ENCODE measurements at regions not wholly inside any gene's neighbourhood (a gene's known extent, or its start where the extent isn't known, plus 50 kb on each side); places are given as distances from the start of the nearest gene placed in this dataset.

- no peak for TF ChIP-seq CTCF (IDR thresholded peaks at IDR 0.05; ENCODE audit: control insufficient read depth, extremely low read depth, insufficient read depth)
- H3K4me3 ChIP-seq (ENCODE audit: low read depth, low read length) = no peak overlapping the region
- DNase-seq (ENCODE audit: low read depth) = no peak
Observed at GRCh38 chr10:3588346-3588745, 196.7 kb downstream of the KLF6 start.

GRCh38 chr10:3584926-3585784 is 199.9 kb downstream of the KLF6 start:
- DNase-seq (ENCODE audit: low read depth) = no peak
- H3K4me3 ChIP-seq (ENCODE audit: low read depth, low read length) = no peak overlapping the region
- no peak for TF ChIP-seq CTCF (IDR thresholded peaks at IDR 0.05; ENCODE audit: control insufficient read depth, extremely low read depth, insufficient read depth)

GRCh38 chr10:3580565-3580964 is 204.4 kb downstream of the KLF6 start:
- no peak for TF ChIP-seq CTCF (IDR thresholded peaks at IDR 0.05; ENCODE audit: control insufficient read depth, extremely low read depth, insufficient read depth)
- H3K4me3 ChIP-seq (ENCODE audit: low read depth, low read length) = no peak overlapping the region
- no peak for DNase-seq (ENCODE audit: low read depth)

DNA sequence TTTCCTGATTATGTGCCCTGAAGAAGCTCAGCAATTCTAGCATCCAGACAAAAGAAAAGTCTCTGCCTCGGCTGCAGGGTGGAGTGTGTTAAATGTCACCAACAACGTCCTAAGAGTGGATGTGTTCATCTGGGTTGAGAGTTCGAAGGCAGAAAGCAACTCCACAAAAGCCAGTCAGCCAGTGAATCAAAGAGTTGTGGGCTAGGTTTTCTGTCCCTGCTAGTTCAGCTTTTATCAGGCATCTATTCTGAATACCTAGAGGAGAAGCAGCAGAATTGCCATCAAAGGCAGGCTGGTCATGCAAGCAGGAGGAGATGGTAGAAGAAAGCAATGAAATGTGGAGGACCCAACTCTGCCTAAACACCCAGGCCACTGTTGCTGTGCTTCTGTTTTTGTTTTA is 205.2 kb downstream of the KLF6 start:
- H3K4me3 ChIP-seq (ENCODE audit: low read depth, low read length) = no peak overlapping the region
- TF ChIP-seq CTCF (IDR thresholded peaks at IDR 0.05; ENCODE audit: control insufficient read depth, extremely low read depth, insufficient read depth) = no peak
- DNase-seq (ENCODE audit: low read depth) = no peak

DNA sequence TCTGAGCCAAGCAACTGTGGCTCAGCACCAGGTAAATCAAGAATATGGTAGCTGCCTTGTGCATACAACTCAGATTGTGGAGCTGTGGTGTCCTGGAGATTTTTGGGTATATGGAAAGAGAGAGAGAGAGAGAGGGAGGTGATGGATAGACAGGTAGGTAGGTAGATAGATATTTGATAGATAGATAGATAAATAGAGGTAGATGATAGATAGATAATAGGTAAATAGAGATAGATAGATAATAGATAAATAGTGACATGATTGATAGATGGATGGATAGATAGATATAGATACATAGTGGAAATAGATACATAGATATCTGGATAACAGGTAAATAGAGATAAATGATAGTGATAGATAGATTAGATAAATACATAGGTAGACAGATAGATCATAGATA is 206.3 kb downstream of the KLF6 start:
- DNase-seq (ENCODE audit: low read depth) = no peak
- TF ChIP-seq CTCF (IDR thresholded peaks at IDR 0.05; ENCODE audit: control insufficient read depth, extremely low read depth, insufficient read depth) = no peak
- no peak overlapping the region for H3K4me3 ChIP-seq (ENCODE audit: low read depth, low read length)

- H3K4me3 ChIP-seq (ENCODE audit: low read depth, low read length) = no peak overlapping the region
- DNase-seq (ENCODE audit: low read depth) = no peak
- no peak for TF ChIP-seq CTCF (IDR thresholded peaks at IDR 0.05; ENCODE audit: control insufficient read depth, extremely low read depth, insufficient read depth)
Observed at GRCh38 chr10:3578159-3578558, 206.8 kb downstream of the KLF6 start.

DNA sequence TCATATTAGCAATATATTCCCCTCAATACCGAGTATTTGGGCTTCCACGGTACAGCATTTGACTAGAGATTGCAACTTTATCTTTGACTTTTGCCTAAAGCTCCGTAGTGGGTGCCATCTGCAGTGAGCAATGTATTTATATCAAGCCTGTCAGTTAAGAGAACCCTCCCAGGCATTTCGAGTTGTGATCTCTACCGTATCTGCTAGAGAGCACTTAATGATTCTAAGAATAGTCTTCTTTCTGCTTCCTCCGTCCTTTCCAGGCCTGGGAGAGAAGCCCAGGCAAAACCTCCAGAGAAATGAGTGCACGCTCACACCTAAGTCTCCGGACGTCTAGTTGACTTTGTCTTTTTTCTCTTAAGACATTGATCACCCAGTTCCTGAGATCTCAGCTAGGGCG is 210.6 kb downstream of the KLF6 start:
- H3K4me3 ChIP-seq (ENCODE audit: low read depth, low read length) = no peak overlapping the region
- no peak for DNase-seq (ENCODE audit: low read depth)
- no peak for TF ChIP-seq CTCF (IDR thresholded peaks at IDR 0.05; ENCODE audit: control insufficient read depth, extremely low read depth, insufficient read depth)

Data from LNCaP clone FGC (cell line).